A549 (cell line): ENCODE measurements at regions not wholly inside any gene's neighbourhood (a gene's known extent, or its start where the extent isn't known, plus 50 kb on each side); places are given as distances from the start of the nearest gene placed in this dataset.

ENCODE experiments used
- CEBPB ChIP-seq, 2 experiments: fragments of >200 bp in 1 of 2; sonication (Bioruptor Twin) in 1 of 2; formaldehyde crosslinking in 1 of 2; IDR thresholded peaks; 2 replicates each; pipeline ENCODE4 v1.6.1; 2012 to 2016
- EP300 ChIP-seq, 2 experiments: fragments of >200 bp; sonication (Bioruptor Twin); formaldehyde crosslinking; IDR thresholded peaks; 2 replicates in 1 of 2; 3 replicates in 1 of 2; pipeline ENCODE4 v1.6.1; 2016 to 2017
- KDM5A ChIP-seq: fragments of 200-600 bp; sonication (generic); IDR thresholded peaks from 2 replicates; pipeline ENCODE4 v1.6.1; 2016; ENCODE audit warnings: antibody characterized with exemption, mild to moderate bottlenecking
- POLR2A ChIP-seq: IDR thresholded peaks from 2 replicates; pipeline ENCODE4 v1.6.1; 2012; ENCODE audit warnings: mild to moderate bottlenecking, low read length
- POLR2AphosphoS2 ChIP-seq: conservative IDR thresholded peaks from 2 replicates; pipeline ENCODE4 v1.6.1; 2012; ENCODE audit warnings: low read length, improper control_type of control experiment, inconsistent platforms
- SMC3 ChIP-seq: fragments of >200 bp; sonication (Bioruptor Twin); formaldehyde crosslinking; IDR thresholded peaks from 3 replicates; pipeline ENCODE4 v1.6.1; 2018; ENCODE audit warnings: inconsistent platforms
- TP53 ChIP-seq: fragments of 250-450 bp; sonication (Bioruptor Pico); IDR thresholded peaks from 2 replicates; pipeline ENCODE4 v1.5.0; 2021; ENCODE audit warnings: mild to moderate bottlenecking, moderate library complexity
- TF ChIP-seq, protein P1 (sequence below): fragments of >200 bp; sonication (Bioruptor Twin); formaldehyde crosslinking; IDR thresholded peaks from 3 replicates; pipeline ENCODE4 v1.5.1; 2016
- TF ChIP-seq, protein P2 (sequence below): fragments of >200 bp; sonication (Bioruptor Twin); formaldehyde crosslinking; IDR thresholded peaks from 3 replicates; pipeline ENCODE4 v1.6.1; 2016
- TF ChIP-seq, protein P3 (sequence below): fragments of 450-650 bp; IDR thresholded peaks from 2 replicates; pipeline ENCODE4 v1.6.1; 2014; ENCODE audit warnings: antibody characterized with exemption
- TF ChIP-seq, protein P4 (sequence below): fragments of 200-600 bp; sonication (generic); IDR thresholded peaks from 2 replicates; pipeline ENCODE4 v1.6.1; 2016; ENCODE audit warnings: antibody characterized with exemption, mild to moderate bottlenecking, moderate library complexity

DNA sequence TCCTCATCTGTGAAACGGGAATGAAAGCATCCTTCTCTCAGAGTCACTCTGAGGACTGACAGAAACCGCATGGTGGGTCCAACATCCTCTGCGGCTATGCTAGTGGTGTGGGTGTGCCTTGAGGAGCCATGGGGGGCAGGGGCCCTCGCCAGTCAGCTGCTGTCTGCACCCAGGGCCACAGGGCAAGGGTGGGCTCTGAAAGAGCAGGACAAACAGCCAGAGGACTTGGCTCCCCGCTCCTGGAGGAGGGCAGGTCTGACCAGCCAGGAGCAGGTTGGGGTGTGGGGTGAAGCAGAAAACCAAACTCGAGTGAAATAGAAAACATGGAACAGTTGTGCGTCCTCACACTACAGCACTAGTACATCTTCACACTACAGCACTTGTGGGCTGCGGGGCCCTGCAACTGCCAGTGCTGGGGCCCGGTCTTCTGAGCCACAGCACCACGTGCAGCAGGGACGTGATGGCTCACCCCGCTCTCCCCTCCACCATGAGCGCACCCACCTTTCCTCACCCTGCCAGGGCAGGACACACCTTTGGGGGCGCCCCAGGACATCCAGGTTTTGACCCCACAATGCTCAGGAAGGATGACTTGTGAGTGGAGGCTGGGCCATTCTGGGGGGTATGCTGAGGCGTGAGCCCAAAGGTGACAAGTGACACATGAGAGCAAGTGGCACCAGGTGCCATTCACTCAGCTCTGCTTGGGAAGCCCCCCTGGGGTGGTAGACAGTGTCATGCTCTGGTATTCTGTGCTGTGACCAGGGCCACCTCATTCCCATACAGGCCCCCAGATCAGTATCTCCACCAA lies 96.1 kb upstream of the RET start:
- no peak for TF ChIP-seq TP53 (CRISPR knock-in tag)
- TF ChIP-seq, protein P1, sequence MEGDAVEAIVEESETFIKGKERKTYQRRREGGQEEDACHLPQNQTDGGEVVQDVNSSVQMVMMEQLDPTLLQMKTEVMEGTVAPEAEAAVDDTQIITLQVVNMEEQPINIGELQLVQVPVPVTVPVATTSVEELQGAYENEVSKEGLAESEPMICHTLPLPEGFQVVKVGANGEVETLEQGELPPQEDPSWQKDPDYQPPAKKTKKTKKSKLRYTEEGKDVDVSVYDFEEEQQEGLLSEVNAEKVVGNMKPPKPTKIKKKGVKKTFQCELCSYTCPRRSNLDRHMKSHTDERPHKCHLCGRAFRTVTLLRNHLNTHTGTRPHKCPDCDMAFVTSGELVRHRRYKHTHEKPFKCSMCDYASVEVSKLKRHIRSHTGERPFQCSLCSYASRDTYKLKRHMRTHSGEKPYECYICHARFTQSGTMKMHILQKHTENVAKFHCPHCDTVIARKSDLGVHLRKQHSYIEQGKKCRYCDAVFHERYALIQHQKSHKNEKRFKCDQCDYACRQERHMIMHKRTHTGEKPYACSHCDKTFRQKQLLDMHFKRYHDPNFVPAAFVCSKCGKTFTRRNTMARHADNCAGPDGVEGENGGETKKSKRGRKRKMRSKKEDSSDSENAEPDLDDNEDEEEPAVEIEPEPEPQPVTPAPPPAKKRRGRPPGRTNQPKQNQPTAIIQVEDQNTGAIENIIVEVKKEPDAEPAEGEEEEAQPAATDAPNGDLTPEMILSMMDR: no peak
- TF ChIP-seq EP300 (IDR thresholded peaks at IDR 0.05): no peak
- no peak for TF ChIP-seq POLR2A
- TF ChIP-seq, protein P2, sequence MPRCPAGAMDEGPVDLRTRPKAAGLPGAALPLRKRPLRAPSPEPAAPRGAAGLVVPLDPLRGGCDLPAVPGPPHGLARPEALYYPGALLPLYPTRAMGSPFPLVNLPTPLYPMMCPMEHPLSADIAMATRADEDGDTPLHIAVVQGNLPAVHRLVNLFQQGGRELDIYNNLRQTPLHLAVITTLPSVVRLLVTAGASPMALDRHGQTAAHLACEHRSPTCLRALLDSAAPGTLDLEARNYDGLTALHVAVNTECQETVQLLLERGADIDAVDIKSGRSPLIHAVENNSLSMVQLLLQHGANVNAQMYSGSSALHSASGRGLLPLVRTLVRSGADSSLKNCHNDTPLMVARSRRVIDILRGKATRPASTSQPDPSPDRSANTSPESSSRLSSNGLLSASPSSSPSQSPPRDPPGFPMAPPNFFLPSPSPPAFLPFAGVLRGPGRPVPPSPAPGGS: no peak
- TF ChIP-seq, protein P3, sequence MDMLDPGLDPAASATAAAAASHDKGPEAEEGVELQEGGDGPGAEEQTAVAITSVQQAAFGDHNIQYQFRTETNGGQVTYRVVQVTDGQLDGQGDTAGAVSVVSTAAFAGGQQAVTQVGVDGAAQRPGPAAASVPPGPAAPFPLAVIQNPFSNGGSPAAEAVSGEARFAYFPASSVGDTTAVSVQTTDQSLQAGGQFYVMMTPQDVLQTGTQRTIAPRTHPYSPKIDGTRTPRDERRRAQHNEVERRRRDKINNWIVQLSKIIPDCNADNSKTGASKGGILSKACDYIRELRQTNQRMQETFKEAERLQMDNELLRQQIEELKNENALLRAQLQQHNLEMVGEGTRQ: no peak
- TF ChIP-seq CEBPB (IDR thresholded peaks at IDR 0.05): no peak
- TF ChIP-seq KDM5A: no peak
- TF ChIP-seq, protein P4, sequence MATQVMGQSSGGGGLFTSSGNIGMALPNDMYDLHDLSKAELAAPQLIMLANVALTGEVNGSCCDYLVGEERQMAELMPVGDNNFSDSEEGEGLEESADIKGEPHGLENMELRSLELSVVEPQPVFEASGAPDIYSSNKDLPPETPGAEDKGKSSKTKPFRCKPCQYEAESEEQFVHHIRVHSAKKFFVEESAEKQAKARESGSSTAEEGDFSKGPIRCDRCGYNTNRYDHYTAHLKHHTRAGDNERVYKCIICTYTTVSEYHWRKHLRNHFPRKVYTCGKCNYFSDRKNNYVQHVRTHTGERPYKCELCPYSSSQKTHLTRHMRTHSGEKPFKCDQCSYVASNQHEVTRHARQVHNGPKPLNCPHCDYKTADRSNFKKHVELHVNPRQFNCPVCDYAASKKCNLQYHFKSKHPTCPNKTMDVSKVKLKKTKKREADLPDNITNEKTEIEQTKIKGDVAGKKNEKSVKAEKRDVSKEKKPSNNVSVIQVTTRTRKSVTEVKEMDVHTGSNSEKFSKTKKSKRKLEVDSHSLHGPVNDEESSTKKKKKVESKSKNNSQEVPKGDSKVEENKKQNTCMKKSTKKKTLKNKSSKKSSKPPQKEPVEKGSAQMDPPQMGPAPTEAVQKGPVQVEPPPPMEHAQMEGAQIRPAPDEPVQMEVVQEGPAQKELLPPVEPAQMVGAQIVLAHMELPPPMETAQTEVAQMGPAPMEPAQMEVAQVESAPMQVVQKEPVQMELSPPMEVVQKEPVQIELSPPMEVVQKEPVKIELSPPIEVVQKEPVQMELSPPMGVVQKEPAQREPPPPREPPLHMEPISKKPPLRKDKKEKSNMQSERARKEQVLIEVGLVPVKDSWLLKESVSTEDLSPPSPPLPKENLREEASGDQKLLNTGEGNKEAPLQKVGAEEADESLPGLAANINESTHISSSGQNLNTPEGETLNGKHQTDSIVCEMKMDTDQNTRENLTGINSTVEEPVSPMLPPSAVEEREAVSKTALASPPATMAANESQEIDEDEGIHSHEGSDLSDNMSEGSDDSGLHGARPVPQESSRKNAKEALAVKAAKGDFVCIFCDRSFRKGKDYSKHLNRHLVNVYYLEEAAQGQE: no peak
- TF ChIP-seq POLR2AphosphoS2: no peak
- no peak for TF ChIP-seq SMC3
